DOHH2 (cell line): ENCODE measurements at regions not wholly inside any gene's neighbourhood (a gene's known extent, or its start where the extent isn't known, plus 50 kb on each side); places are given as distances from the start of the nearest gene placed in this dataset.

ENCODE experiments used
- EZH2phosphoT487 ChIP-seq: fragments of 200-600 bp; sonication (generic); IDR thresholded peaks from 2 replicates; pipeline ENCODE4 v1.6.1; 2017; ENCODE audit warnings: borderline replicate concordance, mild to moderate bottlenecking, antibody characterized with exemption, low read length, moderate library complexity, mixed read lengths
- TF ChIP-seq, protein P1 (sequence below): fragments of 200-600 bp; sonication (generic); IDR thresholded peaks from one replicate; pipeline ENCODE4 v1.5.1; 2014; ENCODE audit warnings: antibody characterized with exemption, mild to moderate bottlenecking, low read depth, low read length; ENCODE audit not compliant: poor library complexity, severe bottlenecking

DNA sequence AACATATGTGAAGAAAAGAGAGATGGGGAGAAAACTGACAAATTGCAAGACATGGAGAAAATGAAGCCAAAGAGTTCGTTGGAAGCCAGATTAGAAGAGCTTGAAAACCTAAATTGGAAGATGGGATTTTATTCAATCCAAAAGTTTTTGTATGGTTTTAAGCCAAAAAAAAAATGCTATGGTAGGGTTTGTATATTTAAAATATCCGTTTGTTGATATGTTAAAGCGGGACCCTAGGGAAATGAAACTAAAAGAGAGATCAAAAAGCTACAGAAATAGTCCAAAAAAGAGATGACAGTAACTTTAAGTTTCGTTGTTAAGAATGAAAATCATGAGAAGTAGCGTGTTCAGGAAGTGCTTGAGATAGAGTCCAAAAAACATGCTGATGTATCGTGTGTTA is 617.7 kb upstream of the ADGRL2 start:
- TF ChIP-seq, protein P1, sequence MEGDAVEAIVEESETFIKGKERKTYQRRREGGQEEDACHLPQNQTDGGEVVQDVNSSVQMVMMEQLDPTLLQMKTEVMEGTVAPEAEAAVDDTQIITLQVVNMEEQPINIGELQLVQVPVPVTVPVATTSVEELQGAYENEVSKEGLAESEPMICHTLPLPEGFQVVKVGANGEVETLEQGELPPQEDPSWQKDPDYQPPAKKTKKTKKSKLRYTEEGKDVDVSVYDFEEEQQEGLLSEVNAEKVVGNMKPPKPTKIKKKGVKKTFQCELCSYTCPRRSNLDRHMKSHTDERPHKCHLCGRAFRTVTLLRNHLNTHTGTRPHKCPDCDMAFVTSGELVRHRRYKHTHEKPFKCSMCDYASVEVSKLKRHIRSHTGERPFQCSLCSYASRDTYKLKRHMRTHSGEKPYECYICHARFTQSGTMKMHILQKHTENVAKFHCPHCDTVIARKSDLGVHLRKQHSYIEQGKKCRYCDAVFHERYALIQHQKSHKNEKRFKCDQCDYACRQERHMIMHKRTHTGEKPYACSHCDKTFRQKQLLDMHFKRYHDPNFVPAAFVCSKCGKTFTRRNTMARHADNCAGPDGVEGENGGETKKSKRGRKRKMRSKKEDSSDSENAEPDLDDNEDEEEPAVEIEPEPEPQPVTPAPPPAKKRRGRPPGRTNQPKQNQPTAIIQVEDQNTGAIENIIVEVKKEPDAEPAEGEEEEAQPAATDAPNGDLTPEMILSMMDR, result no peak
- no peak for TF ChIP-seq EZH2phosphoT487
